A549 (cell line): ENCODE measurements at regions not wholly inside any gene's neighbourhood (a gene's known extent, or its start where the extent isn't known, plus 50 kb on each side); places are given as distances from the start of the nearest gene placed in this dataset.

Experiments used
- ATAC-seq, 2 experiments: fragments of 200-7000 bp in 1 of 2; fragments of >200 bp in 1 of 2; cut with Nextera tagmentation in 1 of 2; cut with Tn5 transposase in 1 of 2; 3 replicates each; pipeline versions ENCODE4 v1.8.0 to v1.9.1; 2018 to 2020; ENCODE audit warnings: mild to moderate bottlenecking in 1 of 2, moderate library complexity in 1 of 2
- CTCF ChIA-PET: fragments of 300-600 bp; sonication (Branson Sonifier 250); formaldehyde crosslinking; extraction: SDS; loops from one replicate; lab custom pipeline; 2021; ENCODE audit warnings: antibody characterized with exemption, inconsistent platforms; lab: Yijun Ruan, JAX
- POLR2A ChIA-PET: fragments of 350-600 bp; formaldehyde crosslinking; extraction: SDS; loops from one replicate; lab custom pipeline; 2021; ENCODE audit warnings: antibody characterized with exemption, inconsistent platforms; lab: Yijun Ruan, JAX
- DNase-seq, 2 experiments: peaks; one replicate each; pipeline versions ENCODE4 v3.0.0 to v3.0.0-alpha.2; 2011 to 2016; ENCODE audit warnings: low read depth in 1 of 2, low spot score in 1 of 2
- FAIRE-seq: peaks from 2 replicates; lab custom pipeline; 2011; peaks lifted over from hg19 to GRCh38; lab: Jason Lieb, UNC
- H3K27ac ChIP-seq, 2 experiments: fragments of >200 bp; sonication (Bioruptor Twin); formaldehyde crosslinking; 3 replicates each; pipeline ENCODE4 v1.5.1; 2016 to 2017
- H3K4me1 ChIP-seq: fragments of >200 bp; sonication (Bioruptor Twin); formaldehyde crosslinking; 3 replicates; pipeline ENCODE4 v1.6.1; 2016
- H3K4me2 ChIP-seq: fragments of >200 bp; sonication (Bioruptor Twin); formaldehyde crosslinking; 3 replicates; pipeline ENCODE4 v1.6.1; 2016
- H3K4me3 ChIP-seq: fragments of >200 bp; sonication (Bioruptor Twin); formaldehyde crosslinking; 3 replicates; pipeline ENCODE4 v1.5.1; 2016
- H3K9me3 ChIP-seq: fragments of >200 bp; sonication (Bioruptor Twin); formaldehyde crosslinking; 3 replicates; pipeline ENCODE4 v1.6.1; 2016
- CBX2 ChIP-seq: fragments of 200-600 bp; sonication (generic); IDR thresholded peaks from 2 replicates; pipeline ENCODE4 v1.6.1; 2016; ENCODE audit warnings: low read depth, mild to moderate bottlenecking, borderline replicate concordance
- EHF ChIP-seq: fragments of 250-450 bp; sonication (Bioruptor Pico); IDR thresholded peaks from 2 replicates; pipeline ENCODE4 v1.5.0; 2020; ENCODE audit warnings: mild to moderate bottlenecking
- EP300 ChIP-seq, 2 experiments: fragments of >200 bp; sonication (Bioruptor Twin); formaldehyde crosslinking; IDR thresholded peaks; 2 replicates in 1 of 2; 3 replicates in 1 of 2; pipeline ENCODE4 v1.6.1; 2016 to 2017
- ESRRA ChIP-seq: fragments of 150-350 bp; IDR thresholded peaks from 2 replicates; pipeline ENCODE4 v1.6.1; 2014; ENCODE audit warnings: mild to moderate bottlenecking, low read length, borderline replicate concordance
- FOSB ChIP-seq: fragments of 250-450 bp; sonication (Bioruptor Pico); IDR thresholded peaks from 2 replicates; pipeline ENCODE4 v1.5.0; 2020; ENCODE audit warnings: mild to moderate bottlenecking, moderate library complexity
- FOSL2 ChIP-seq, 2 experiments: fragments of 450-650 bp in 1 of 2; fragments of >200 bp in 1 of 2; sonication (Bioruptor Twin) in 1 of 2; formaldehyde crosslinking; IDR thresholded peaks; 2 replicates each; pipeline versions ENCODE4 v1.5.0 to v1.6.1; 2016 to 2020; ENCODE audit warnings: mild to moderate bottlenecking in 1 of 2, moderate library complexity in 1 of 2
- KDM5A ChIP-seq: fragments of 200-600 bp; sonication (generic); IDR thresholded peaks from 2 replicates; pipeline ENCODE4 v1.6.1; 2016; ENCODE audit warnings: antibody characterized with exemption, mild to moderate bottlenecking
- MAZ ChIP-seq: fragments of 150-350 bp; IDR thresholded peaks from 2 replicates; pipeline ENCODE4 v1.6.1; 2014; ENCODE audit warnings: antibody characterized with exemption, low read depth, low read length, borderline replicate concordance
- NR3C1 ChIP-seq: fragments of >200 bp; sonication (Bioruptor Twin); formaldehyde crosslinking; IDR thresholded peaks from 3 replicates; pipeline ENCODE4 v1.6.1; 2017
- RNF2 ChIP-seq: fragments of 200-600 bp; sonication (generic); IDR thresholded peaks from 2 replicates; pipeline ENCODE4 v1.6.1; 2016; ENCODE audit warnings: low read depth, mild to moderate bottlenecking, antibody characterized with exemption, moderate library complexity, borderline replicate concordance
- SMC3 ChIP-seq: fragments of >200 bp; sonication (Bioruptor Twin); formaldehyde crosslinking; IDR thresholded peaks from 3 replicates; pipeline ENCODE4 v1.6.1; 2018; ENCODE audit warnings: inconsistent platforms
- SREBF2 ChIP-seq: fragments of 450-650 bp; IDR thresholded peaks from 2 replicates; pipeline ENCODE4 v1.6.1; 2014; ENCODE audit warnings: mild to moderate bottlenecking, moderate library complexity
- ZC3H11A ChIP-seq: fragments of 450-650 bp; IDR thresholded peaks from 2 replicates; pipeline ENCODE4 v1.6.1; 2014; ENCODE audit warnings: antibody characterized with exemption, mild to moderate bottlenecking
- ZFP36 ChIP-seq: fragments of 450-650 bp; IDR thresholded peaks from 2 replicates; pipeline ENCODE4 v1.6.1; 2014; ENCODE audit warnings: borderline replicate concordance; ENCODE audit not compliant: partially characterized antibody
- ZNF302 ChIP-seq: fragments of 250-450 bp; sonication (Bioruptor Pico); IDR thresholded peaks from 2 replicates; pipeline ENCODE4 v1.9.0; 2021; ENCODE audit warnings: inconsistent platforms, mild to moderate bottlenecking, moderate library complexity
- ZSCAN20 ChIP-seq: fragments of 250-450 bp; sonication (Bioruptor Pico); IDR thresholded peaks from 2 replicates; pipeline ENCODE4 v1.8.0; 2022; ENCODE audit warnings: mild to moderate bottlenecking, moderate library complexity
- WGBS: methylation state at CpG from one replicate; pipeline ENCODE4 v1.1.6; 2017; ENCODE audit errors: missing lambda C conversion rate; 5-methylcytosine and 5-hydroxymethylcytosine counted together
- TF ChIP-seq, protein P1 (sequence below): fragments of >200 bp; sonication (Bioruptor Twin); formaldehyde crosslinking; IDR thresholded peaks from 3 replicates; pipeline ENCODE4 v1.6.1; 2016
- TF ChIP-seq, protein P2 (sequence below): fragments of 250-450 bp; sonication (Bioruptor Pico); IDR thresholded peaks from 2 replicates; pipeline ENCODE4 v1.5.0; 2020; ENCODE audit warnings: low read depth, mild to moderate bottlenecking, moderate library complexity
- TF ChIP-seq, protein P3 (sequence below): fragments of 250-450 bp; sonication (Bioruptor Pico); IDR thresholded peaks from 2 replicates; pipeline ENCODE4 v1.5.0; 2021; ENCODE audit warnings: mild to moderate bottlenecking, moderate library complexity, borderline replicate concordance
- TF ChIP-seq, protein P4 (sequence below): IDR thresholded peaks from 2 replicates; pipeline ENCODE4 v1.6.1; 2012; ENCODE audit warnings: low read depth, borderline replicate concordance
- TF ChIP-seq, protein P5 (sequence below): fragments of 200-600 bp; sonication (generic); IDR thresholded peaks from 2 replicates; pipeline ENCODE4 v1.6.1; 2016; ENCODE audit warnings: antibody characterized with exemption, mild to moderate bottlenecking, moderate library complexity
- TF ChIP-seq, protein P6 (sequence below): fragments of >200 bp; sonication (Bioruptor Twin); formaldehyde crosslinking; IDR thresholded peaks from 2 replicates; pipeline ENCODE4 v1.6.1; 2016

DNA sequence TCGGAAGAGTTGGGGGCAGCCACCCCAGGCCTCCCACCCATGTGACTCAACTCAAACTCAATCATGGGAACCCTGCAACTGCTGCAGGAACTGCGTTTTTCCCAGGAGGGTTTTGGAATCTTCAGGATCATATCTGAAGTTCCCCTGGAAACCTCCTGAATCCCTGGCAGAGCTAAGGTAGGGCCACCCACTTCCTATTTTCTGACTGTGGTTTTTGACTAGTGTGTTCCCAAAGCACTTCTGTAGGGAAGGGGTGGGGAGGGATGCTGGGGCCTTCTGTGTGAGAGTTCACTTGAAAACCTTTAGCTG lies 127.6 kb upstream of the UNC5B start:
- CTCF ChIA-PET = interaction anchor here (1.1 to 2.1 kb wide), 3 partner anchors 10 to 27 kb away, joined by 3 to 5 read pairs (median 3); no protein-coding TSS in a partner anchor
- Histone ChIP-seq H3K9me3 (no peaks in the 10 kb centered on the region), H3K4me2 (no peak overlapping the region)
- 60% methylated on average over 2 of the region's 2 CpGs for WGBS
- TF ChIP-seq CBX2 (no peak), ZFP36 (no peak), ZNF302 (CRISPR knock-in tag) (no peak), RNF2 (no peak), KDM5A (no peak), ZC3H11A (no peak), ESRRA (no peak), SREBF2 (no peak), FOSL2 (IDR thresholded peaks at IDR 0.05) (no peak), FOSL2 (CRISPR knock-in tag; IDR thresholded peaks at IDR 0.05) (no peak), ZSCAN20 (CRISPR knock-in tag) (no peak)
- TF ChIP-seq, protein P1, sequence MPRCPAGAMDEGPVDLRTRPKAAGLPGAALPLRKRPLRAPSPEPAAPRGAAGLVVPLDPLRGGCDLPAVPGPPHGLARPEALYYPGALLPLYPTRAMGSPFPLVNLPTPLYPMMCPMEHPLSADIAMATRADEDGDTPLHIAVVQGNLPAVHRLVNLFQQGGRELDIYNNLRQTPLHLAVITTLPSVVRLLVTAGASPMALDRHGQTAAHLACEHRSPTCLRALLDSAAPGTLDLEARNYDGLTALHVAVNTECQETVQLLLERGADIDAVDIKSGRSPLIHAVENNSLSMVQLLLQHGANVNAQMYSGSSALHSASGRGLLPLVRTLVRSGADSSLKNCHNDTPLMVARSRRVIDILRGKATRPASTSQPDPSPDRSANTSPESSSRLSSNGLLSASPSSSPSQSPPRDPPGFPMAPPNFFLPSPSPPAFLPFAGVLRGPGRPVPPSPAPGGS = no peak
- TF ChIP-seq, protein P2, sequence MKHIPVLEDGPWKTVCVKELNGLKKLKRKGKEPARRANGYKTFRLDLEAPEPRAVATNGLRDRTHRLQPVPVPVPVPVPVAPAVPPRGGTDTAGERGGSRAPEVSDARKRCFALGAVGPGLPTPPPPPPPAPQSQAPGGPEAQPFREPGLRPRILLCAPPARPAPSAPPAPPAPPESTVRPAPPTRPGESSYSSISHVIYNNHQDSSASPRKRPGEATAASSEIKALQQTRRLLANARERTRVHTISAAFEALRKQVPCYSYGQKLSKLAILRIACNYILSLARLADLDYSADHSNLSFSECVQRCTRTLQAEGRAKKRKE = no peak
- TF ChIP-seq, protein P3, sequence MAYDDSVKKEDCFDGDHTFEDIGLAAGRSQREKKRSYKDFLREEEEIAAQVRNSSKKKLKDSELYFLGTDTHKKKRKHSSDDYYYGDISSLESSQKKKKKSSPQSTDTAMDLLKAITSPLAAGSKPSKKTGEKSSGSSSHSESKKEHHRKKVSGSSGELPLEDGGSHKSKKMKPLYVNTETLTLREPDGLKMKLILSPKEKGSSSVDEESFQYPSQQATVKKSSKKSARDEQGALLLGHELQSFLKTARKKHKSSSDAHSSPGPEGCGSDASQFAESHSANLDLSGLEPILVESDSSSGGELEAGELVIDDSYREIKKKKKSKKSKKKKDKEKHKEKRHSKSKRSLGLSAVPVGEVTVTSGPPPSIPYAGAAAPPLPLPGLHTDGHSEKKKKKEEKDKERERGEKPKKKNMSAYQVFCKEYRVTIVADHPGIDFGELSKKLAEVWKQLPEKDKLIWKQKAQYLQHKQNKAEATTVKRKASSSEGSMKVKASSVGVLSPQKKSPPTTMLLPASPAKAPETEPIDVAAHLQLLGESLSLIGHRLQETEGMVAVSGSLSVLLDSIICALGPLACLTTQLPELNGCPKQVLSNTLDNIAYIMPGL (CRISPR knock-in tag) = no peak
- TF ChIP-seq, protein P4, sequence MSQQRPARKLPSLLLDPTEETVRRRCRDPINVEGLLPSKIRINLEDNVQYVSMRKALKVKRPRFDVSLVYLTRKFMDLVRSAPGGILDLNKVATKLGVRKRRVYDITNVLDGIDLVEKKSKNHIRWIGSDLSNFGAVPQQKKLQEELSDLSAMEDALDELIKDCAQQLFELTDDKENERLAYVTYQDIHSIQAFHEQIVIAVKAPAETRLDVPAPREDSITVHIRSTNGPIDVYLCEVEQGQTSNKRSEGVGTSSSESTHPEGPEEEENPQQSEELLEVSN = no peak
- TF ChIP-seq, all 56 proteins: peak for 0
- no peak for ATAC-seq
- Histone ChIP-seq H3K4me3 (no peak overlapping the region), H3K27ac (no peak overlapping the region), H3K4me1 (no peaks in the 10 kb centered on the region)
- no peak for FAIRE-seq
- POLR2A ChIA-PET = no interaction called here
- no peak for DNase-seq

DNA sequence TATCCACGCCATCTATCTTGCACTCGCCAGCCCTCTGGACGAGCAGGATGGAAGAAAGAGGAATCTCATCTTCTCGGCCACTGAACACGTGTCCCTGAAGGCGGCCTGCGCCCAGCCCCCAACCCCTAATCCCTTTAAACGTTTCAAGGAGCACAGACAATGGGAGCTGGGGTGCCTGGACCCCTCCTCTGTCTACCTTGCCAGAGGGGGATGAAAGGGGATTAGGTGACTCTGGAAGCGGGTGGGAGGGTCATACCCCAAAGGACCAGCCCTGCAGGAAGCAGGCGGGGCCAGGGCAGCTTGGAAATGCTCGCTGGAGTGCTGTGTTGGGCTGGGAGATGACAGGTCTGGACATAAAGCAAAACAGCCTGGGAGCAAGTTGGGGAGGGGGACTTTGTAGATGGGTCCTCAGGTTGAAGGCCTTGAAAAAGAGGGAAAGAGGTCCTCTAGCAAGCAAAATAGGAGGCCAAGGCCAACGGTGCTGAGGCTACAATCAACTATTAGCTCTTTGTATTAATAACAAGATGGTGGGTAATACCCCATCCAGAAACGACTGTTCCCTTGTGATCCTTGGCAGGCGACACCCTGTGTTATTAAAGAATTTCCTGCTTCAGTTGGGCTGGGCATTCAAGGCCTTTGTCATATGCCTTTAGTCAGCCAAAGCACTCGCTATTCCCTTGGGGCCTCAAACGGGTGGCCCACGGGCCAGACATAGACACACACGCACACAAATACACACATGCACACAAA lies 126.5 kb upstream of the UNC5B start:
- no peak for FAIRE-seq
- TF ChIP-seq EHF (CRISPR knock-in tag) (no peak), NR3C1 (no peak), SMC3 (no peak), EP300 (IDR thresholded peaks at IDR 0.05) (no peak), MAZ (no peak), FOSB (CRISPR knock-in tag) (no peak), ZSCAN20 (CRISPR knock-in tag) (no peak)
- TF ChIP-seq, protein P5, sequence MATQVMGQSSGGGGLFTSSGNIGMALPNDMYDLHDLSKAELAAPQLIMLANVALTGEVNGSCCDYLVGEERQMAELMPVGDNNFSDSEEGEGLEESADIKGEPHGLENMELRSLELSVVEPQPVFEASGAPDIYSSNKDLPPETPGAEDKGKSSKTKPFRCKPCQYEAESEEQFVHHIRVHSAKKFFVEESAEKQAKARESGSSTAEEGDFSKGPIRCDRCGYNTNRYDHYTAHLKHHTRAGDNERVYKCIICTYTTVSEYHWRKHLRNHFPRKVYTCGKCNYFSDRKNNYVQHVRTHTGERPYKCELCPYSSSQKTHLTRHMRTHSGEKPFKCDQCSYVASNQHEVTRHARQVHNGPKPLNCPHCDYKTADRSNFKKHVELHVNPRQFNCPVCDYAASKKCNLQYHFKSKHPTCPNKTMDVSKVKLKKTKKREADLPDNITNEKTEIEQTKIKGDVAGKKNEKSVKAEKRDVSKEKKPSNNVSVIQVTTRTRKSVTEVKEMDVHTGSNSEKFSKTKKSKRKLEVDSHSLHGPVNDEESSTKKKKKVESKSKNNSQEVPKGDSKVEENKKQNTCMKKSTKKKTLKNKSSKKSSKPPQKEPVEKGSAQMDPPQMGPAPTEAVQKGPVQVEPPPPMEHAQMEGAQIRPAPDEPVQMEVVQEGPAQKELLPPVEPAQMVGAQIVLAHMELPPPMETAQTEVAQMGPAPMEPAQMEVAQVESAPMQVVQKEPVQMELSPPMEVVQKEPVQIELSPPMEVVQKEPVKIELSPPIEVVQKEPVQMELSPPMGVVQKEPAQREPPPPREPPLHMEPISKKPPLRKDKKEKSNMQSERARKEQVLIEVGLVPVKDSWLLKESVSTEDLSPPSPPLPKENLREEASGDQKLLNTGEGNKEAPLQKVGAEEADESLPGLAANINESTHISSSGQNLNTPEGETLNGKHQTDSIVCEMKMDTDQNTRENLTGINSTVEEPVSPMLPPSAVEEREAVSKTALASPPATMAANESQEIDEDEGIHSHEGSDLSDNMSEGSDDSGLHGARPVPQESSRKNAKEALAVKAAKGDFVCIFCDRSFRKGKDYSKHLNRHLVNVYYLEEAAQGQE = no peak
- TF ChIP-seq, protein P6, sequence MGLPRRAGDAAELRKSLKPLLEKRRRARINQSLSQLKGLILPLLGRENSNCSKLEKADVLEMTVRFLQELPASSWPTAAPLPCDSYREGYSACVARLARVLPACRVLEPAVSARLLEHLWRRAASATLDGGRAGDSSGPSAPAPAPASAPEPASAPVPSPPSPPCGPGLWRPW = no peak
- POLR2A ChIA-PET = no interaction called here
- Histone ChIP-seq H3K9me3 (no peaks in the 10 kb centered on the region), H3K4me2 (no peak overlapping the region), H3K4me3 (no peak overlapping the region), H3K27ac (no peak overlapping the region), H3K4me1 (no peaks in the 10 kb centered on the region)
- ATAC-seq = no peak
- WGBS = 66% methylated on average over 18 of the region's 18 CpGs
- no peak for DNase-seq
- CTCF ChIA-PET = interaction anchor here (1.1 to 2.1 kb wide), 3 partner anchors 11 to 26 kb away, joined by 3 to 5 read pairs (median 5); no protein-coding TSS in a partner anchor
